Fibroblast of lung (primary cell): ENCODE measurements at regions not wholly inside any gene's neighbourhood (a gene's known extent, or its start where the extent isn't known, plus 50 kb on each side); places are given as distances from the start of the nearest gene placed in this dataset.
A peak's percentile ranks its signal among the peaks of the same experiment; 100 is the strongest.

ENCODE experiments used
- DNase-seq, 2 donors: peaks; one replicate each; pipeline versions ENCODE4 v3.0.0 to v3.0.0-alpha.2; 2010; ENCODE audit warnings: low read depth in 2 of 2
- H2AFZ ChIP-seq: 2 replicates; pipeline ENCODE4 v1.5.1; 2012; ENCODE audit warnings: low read length, control low read depth, inconsistent platforms
- H3K27ac ChIP-seq: 2 replicates; pipeline ENCODE4 v1.5.1; 2011; ENCODE audit warnings: low read length, control low read depth; ENCODE audit not compliant: insufficient read depth
- H3K27me3 ChIP-seq: 2 replicates; pipeline ENCODE4 v1.5.1; 2011; ENCODE audit warnings: mild to moderate bottlenecking, low read length; ENCODE audit not compliant: control insufficient read depth, insufficient read depth
- H3K36me3 ChIP-seq: 2 replicates; pipeline ENCODE4 v1.5.1; 2011; ENCODE audit warnings: low read length; ENCODE audit not compliant: control insufficient read depth, insufficient read depth
- H3K4me1 ChIP-seq: 2 replicates; pipeline ENCODE4 v1.5.1; 2011; ENCODE audit warnings: low read length; ENCODE audit not compliant: control insufficient read depth, insufficient read depth; ENCODE audit errors: extremely low read depth
- H3K4me2 ChIP-seq: 2 replicates; pipeline ENCODE4 v1.5.1; 2011; ENCODE audit warnings: low read length, control low read depth; ENCODE audit not compliant: insufficient read depth; ENCODE audit errors: extremely low read depth
- H3K4me3 ChIP-seq, 4 experiments: fragments of 200-600 bp in 1 of 4; sonication (generic) in 1 of 4; replicated peaks in 1 of 4; 2 replicates each; pipeline ENCODE4 v1.5.1; 2011 to 2016; ENCODE audit warnings: low read length in 4 of 4, low read depth in 3 of 4, mild to moderate bottlenecking in 3 of 4, control low read depth in 2 of 4, inconsistent platforms in 1 of 4, mixed read lengths in 1 of 4; ENCODE audit not compliant: insufficient read depth in 1 of 4; ENCODE audit errors: control extremely low read depth in 1 of 4
- H3K79me2 ChIP-seq: 2 replicates; pipeline ENCODE4 v1.5.1; 2012; ENCODE audit warnings: mild to moderate bottlenecking, low read length, inconsistent platforms; ENCODE audit not compliant: control insufficient read depth, insufficient read depth
- H3K9ac ChIP-seq: 2 replicates; pipeline ENCODE4 v1.5.1; 2011; ENCODE audit warnings: mild to moderate bottlenecking, low read length, control low read depth; ENCODE audit not compliant: insufficient read depth
- H3K9me3 ChIP-seq: 2 replicates; pipeline ENCODE4 v1.5.1; 2012; ENCODE audit warnings: low read depth, low read length; ENCODE audit not compliant: control insufficient read depth, insufficient read depth
- H4K20me1 ChIP-seq: 2 replicates; pipeline ENCODE4 v1.5.1; 2011; ENCODE audit warnings: low read length; ENCODE audit not compliant: control insufficient read depth, insufficient read depth; ENCODE audit errors: extremely low read depth
- CTCF ChIP-seq, 2 donors: IDR thresholded peaks in 1 of 2; conservative IDR thresholded peaks in 1 of 2; 1 replicate in 1 of 2; 2 replicates in 1 of 2; pipeline ENCODE4 v1.5.1; 2011 to 2012; ENCODE audit warnings: low read length in 2 of 2, control low read depth in 1 of 2, inconsistent platforms in 1 of 2, low read depth in 1 of 2, mild to moderate bottlenecking in 1 of 2
- EZH2 ChIP-seq: IDR thresholded peaks from 2 replicates; pipeline ENCODE4 v1.5.1; 2012; ENCODE audit warnings: low read length, control low read depth, mild to moderate bottlenecking; ENCODE audit errors: missing control alignments

DNA sequence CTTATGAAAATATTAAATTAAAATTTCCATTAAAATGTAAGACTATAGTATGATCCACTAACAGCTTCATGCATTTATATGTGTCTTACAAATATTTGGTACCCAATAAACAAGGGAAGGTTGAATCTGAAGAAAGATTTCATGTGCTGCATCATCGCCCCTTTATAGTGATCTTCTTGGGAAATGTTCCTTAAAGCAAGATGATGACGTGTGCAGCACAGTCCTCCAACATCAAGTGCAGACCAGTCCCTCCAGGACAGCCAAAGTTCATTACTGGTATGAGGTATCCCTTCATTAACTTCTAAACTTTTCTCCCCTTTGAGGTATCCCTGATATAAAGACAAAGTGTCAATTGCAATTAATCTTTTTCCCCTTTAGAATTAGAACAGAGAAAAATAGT, 567.0 kb downstream of the METTL15 start:
- no peak for DNase-seq
- H3K27me3 ChIP-seq, result no peaks in the 10 kb centered on the region

DNA sequence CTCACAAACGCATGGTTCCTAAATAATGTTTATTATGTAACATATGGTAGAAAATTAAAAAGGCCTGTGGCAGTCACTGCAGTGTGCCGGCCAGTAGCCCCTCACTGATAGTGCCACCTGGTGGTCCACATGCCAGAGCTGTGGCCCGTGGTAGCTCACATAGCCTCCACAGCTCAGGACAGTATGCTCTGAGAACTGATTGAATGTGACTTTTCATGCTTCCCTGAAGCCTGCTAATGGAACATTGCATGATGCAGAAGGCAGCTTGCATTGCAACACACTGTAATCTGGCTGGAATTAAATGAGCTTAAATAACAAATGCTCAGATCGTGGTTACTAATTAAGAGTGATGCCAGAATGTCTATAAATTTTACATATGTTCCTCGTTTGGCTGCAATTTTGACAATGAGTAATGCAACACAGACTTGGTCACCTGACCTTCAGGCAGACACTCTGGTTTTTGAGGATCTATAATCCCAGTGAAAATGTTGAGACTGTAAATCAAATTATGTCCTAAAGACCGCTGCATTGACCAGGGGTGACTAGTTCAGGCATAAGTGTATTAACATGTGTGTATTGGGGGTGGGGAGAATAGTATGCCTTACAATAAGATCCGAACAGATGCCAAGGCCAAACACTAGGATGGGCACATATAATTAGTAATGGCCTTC, 566.4 kb downstream of the METTL15 start:
- H3K27ac ChIP-seq, result peak overlapping the region; percentile 7
- no peaks in the 10 kb centered on the region for H3K36me3 ChIP-seq
- H3K4me3 ChIP-seq, result no peak overlapping the region
- H3K27me3 ChIP-seq, result no peaks in the 10 kb centered on the region
- H3K9me3 ChIP-seq, result no peaks in the 10 kb centered on the region
- H2AFZ ChIP-seq, result no peak overlapping the region
- no peak overlapping the region for H3K9ac ChIP-seq
- peak; percentile 44 to 68 for DNase-seq
- H4K20me1 ChIP-seq, result no peaks in the 10 kb centered on the region
- peak overlapping the region; percentile 26 for H3K4me2 ChIP-seq
- H3K79me2 ChIP-seq, result no peaks in the 10 kb centered on the region
- H3K4me1 ChIP-seq, result peaks cover 6% of the 10 kb centered on the region
- peak; percentile 25 to 45 for TF ChIP-seq CTCF (conservative IDR thresholded peaks at IDR 0.05 in 1 of 2, IDR thresholded peaks at IDR 0.05 in 1 of 2; ENCODE audit: low read depth in 1 of 2, low read length in 2 of 2)
- TF ChIP-seq EZH2, result no peak

More for the DNA sequence above, 567.0 kb downstream of the METTL15 start:
- no peak overlapping the region for H3K4me2 ChIP-seq
- no peaks in the 10 kb centered on the region for H4K20me1 ChIP-seq
- no peaks in the 10 kb centered on the region for H3K9me3 ChIP-seq
- peaks cover 6% of the 10 kb centered on the region for H3K4me1 ChIP-seq
- no peaks in the 10 kb centered on the region for H3K36me3 ChIP-seq
- no peak for TF ChIP-seq EZH2
- TF ChIP-seq CTCF (conservative IDR thresholded peaks at IDR 0.05 in 1 of 2, IDR thresholded peaks at IDR 0.05 in 1 of 2; ENCODE audit: low read depth in 1 of 2, low read length in 2 of 2), result no peak
- no peaks in the 10 kb centered on the region for H3K79me2 ChIP-seq
- H3K9ac ChIP-seq, result no peak overlapping the region
- H3K4me3 ChIP-seq, result no peak overlapping the region
- H3K27ac ChIP-seq, result no peak overlapping the region
- H2AFZ ChIP-seq, result no peak overlapping the region

- Histone ChIP-seq H3K79me2 (no peaks in the 10 kb centered on the region), H3K4me2 (peak overlapping the region; percentile 26), H3K4me3 (no peak overlapping the region), H3K27ac (peak overlapping the region; percentile 7), H3K9me3 (no peaks in the 10 kb centered on the region), H2AFZ (no peak overlapping the region), H3K9ac (no peak overlapping the region), H3K27me3 (no peaks in the 10 kb centered on the region), H3K36me3 (no peaks in the 10 kb centered on the region), H3K4me1 (peaks cover 6% of the 10 kb centered on the region), H4K20me1 (no peaks in the 10 kb centered on the region)
- DNase-seq, result peak in 1 of 2 donors; percentile 43
- no peak for TF ChIP-seq EZH2
- TF ChIP-seq CTCF (conservative IDR thresholded peaks at IDR 0.05 in 1 of 2, IDR thresholded peaks at IDR 0.05 in 1 of 2; ENCODE audit: low read depth in 1 of 2, low read length in 2 of 2), result no peak
Observed at GRCh38 chr11:28673691-28674432, 565.7 kb downstream of the METTL15 start.
